ENCODE measurements at regions not wholly inside any gene's neighbourhood (a gene's known extent, or its start where the extent isn't known, plus 50 kb on each side); places are given as distances from the start of the nearest gene placed in this dataset.

- H3K4me3 ChIP-seq (ENCODE audit: low read length), result no peak overlapping the region
- TF ChIP-seq CTCF (conservative IDR thresholded peaks at IDR 0.05; ENCODE audit: low read depth, low read length), result no peak
- no peak for DNase-seq (ENCODE audit: low read depth)
Observed at GRCh38 chr1:168480997-168481396, 62.8 kb downstream of the XCL2 start.

GRCh38 chr1:168477792-168478191 is 66.0 kb downstream of the XCL2 start:
- DNase-seq (ENCODE audit: low read depth), result no peak
- H3K4me3 ChIP-seq (ENCODE audit: low read length), result no peak overlapping the region
- TF ChIP-seq CTCF (conservative IDR thresholded peaks at IDR 0.05; ENCODE audit: low read depth, low read length), result no peak

GRCh38 chr1:168476588-168477385 is 67.0 kb downstream of the XCL2 start:
- DNase-seq (ENCODE audit: low read depth), result no peak
- no peak overlapping the region for H3K4me3 ChIP-seq (ENCODE audit: low read length)
- TF ChIP-seq CTCF (conservative IDR thresholded peaks at IDR 0.05; ENCODE audit: low read depth, low read length), result no peak

- TF ChIP-seq CTCF (conservative IDR thresholded peaks at IDR 0.05; ENCODE audit: low read depth, low read length), result no peak
- DNase-seq (ENCODE audit: low read depth), result no peak
- no peak overlapping the region for H3K4me3 ChIP-seq (ENCODE audit: low read length)
Observed at GRCh38 chr1:168474322-168474721, 69.5 kb downstream of the XCL2 start.

GRCh38 chr1:168473126-168473525 is 70.7 kb downstream of the XCL2 start:
- TF ChIP-seq CTCF (conservative IDR thresholded peaks at IDR 0.05; ENCODE audit: low read depth, low read length), result no peak
- H3K4me3 ChIP-seq (ENCODE audit: low read length), result no peak overlapping the region
- no peak for DNase-seq (ENCODE audit: low read depth)

- no peak overlapping the region for H3K4me3 ChIP-seq (ENCODE audit: low read length)
- no peak for TF ChIP-seq CTCF (conservative IDR thresholded peaks at IDR 0.05; ENCODE audit: low read depth, low read length)
- no peak for DNase-seq (ENCODE audit: low read depth)
Observed at GRCh38 chr1:168472223-168472622, 71.6 kb downstream of the XCL2 start.

- TF ChIP-seq CTCF (conservative IDR thresholded peaks at IDR 0.05; ENCODE audit: low read depth, low read length), result no peak
- H3K4me3 ChIP-seq (ENCODE audit: low read length), result no peak overlapping the region
- peak; percentile 76 for DNase-seq (ENCODE audit: low read depth)
Observed at GRCh38 chr1:168470901-168471431, 72.8 kb downstream of the XCL2 start.
